Upper lobe of left lung (tissue), 4 donors: ENCODE measurements at regions not wholly inside any gene's neighbourhood (a gene's known extent, or its start where the extent isn't known, plus 50 kb on each side); places are given as distances from the start of the nearest gene placed in this dataset.

ENCODE experiments used
- CTCF ChIP-seq, 6 experiments: fragments of 450-650 bp in 4 of 6; fragments of 200-600 bp in 2 of 6; sonication (generic) in 2 of 6; IDR thresholded peaks; one replicate each; pipeline ENCODE4 v1.5.1; 2016 to 2019; ENCODE audit warnings: antibody characterized with exemption in 6 of 6
- EP300 ChIP-seq, 4 donors: sonication (generic); formaldehyde crosslinking; IDR thresholded peaks; one replicate each; pipeline ENCODE4 v1.5.1; 2017; ENCODE audit warnings: antibody characterized with exemption in 4 of 4, control low read depth in 2 of 4
- POLR2A ChIP-seq, 4 donors: fragments of 450-650 bp; IDR thresholded peaks; one replicate each; pipeline ENCODE4 v1.5.1; 2016 to 2017; ENCODE audit warnings: antibody characterized with exemption in 4 of 4, mild to moderate bottlenecking in 2 of 4
- POLR2AphosphoS5 ChIP-seq, 2 donors: sonication (generic); formaldehyde crosslinking; IDR thresholded peaks; one replicate each; pipeline ENCODE4 v1.5.1; 2017; ENCODE audit warnings: antibody characterized with exemption in 2 of 2

GRCh38 chr4:159012381-159012780 lies 90.5 kb upstream of the RAPGEF2 start:
- TF ChIP-seq POLR2AphosphoS5 (IDR thresholded peaks at IDR 0.05) (no peak), POLR2A (IDR thresholded peaks at IDR 0.05) (no peak), CTCF (IDR thresholded peaks at IDR 0.05) (no peak), EP300 (IDR thresholded peaks at IDR 0.05) (no peak)
